ENCODE measurements at regions not wholly inside any gene's neighbourhood (a gene's known extent, or its start where the extent isn't known, plus 50 kb on each side); places are given as distances from the start of the nearest gene placed in this dataset.
"Not testable (repeated sequence)": the region's sequence is repeated elsewhere in the genome, so short reads cannot be mapped to it uniquely, and the experiment has no call there.

DNA sequence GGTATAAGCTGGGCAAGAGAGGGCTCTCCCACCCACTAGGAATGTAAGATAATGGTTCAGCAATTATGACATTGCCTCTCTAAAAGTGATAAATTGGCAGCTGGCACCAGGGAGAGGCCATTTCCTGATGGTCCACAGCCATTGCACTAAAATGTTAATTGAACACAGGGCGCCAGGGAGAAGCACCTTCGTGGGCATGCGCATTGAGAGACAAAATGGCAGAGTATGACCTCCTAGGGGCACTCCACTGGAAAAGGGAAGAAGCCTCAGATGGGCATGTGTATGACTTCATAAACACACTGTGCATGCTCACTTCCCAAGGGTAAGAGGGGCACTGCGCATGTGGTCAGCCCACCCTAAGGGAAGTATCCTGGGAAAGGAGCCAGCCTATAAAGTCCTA, 419.2 kb downstream of the AGTPBP1 start:
- Histone ChIP-seq H3K4me1 (ENCODE audit: control insufficient read depth in 2 of 2, insufficient read depth in 2 of 2, low read length in 1 of 2) (no peaks in the 10 kb centered on the region), H3K27me3 (ENCODE audit: control insufficient read depth in 1 of 2, insufficient read depth in 2 of 2, low read length in 2 of 2) (no peaks in the 10 kb centered on the region), H3K36me3 (ENCODE audit: control insufficient read depth in 2 of 2, insufficient read depth in 2 of 2, low read length in 1 of 2) (no peaks in the 10 kb centered on the region), H3K4me3 (ENCODE audit: low read depth in 1 of 2, low read length in 2 of 2) (no peak overlapping the region), H3K9me3 (ENCODE audit: control insufficient read depth in 2 of 2, insufficient read depth in 1 of 2, low read depth in 1 of 2, low read length in 1 of 2) (peaks cover 0 to 2% of the 10 kb centered on the region in 2 donors), H3K27ac (ENCODE audit: low read depth in 2 of 2, low read length in 1 of 2) (no peak overlapping the region)
- 72 to 94% methylated on average over 4 of the region's 4 CpGs for WGBS, 2 donors

DNA sequence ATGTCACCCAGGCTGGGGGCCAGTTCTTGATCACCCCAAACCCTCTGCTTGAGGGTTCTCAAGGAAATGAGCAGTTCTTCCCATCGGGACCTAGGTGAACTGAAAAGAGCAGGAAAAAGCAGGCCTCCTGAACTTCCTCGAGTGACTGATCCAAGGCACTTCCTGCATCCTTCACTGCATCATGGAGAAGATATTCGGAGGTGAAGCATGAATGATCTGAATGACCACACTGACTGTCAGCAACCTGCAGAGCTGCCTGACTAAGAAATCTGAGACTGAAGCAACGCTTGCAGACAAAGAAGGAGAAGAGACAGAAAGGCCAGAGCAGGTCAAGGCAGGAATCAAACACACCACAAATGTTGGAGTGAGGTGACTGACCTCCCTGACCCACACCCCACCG, 420.2 kb downstream of the AGTPBP1 start:
- Histone ChIP-seq H3K4me1 (ENCODE audit: control insufficient read depth in 2 of 2, insufficient read depth in 2 of 2, low read length in 1 of 2) (no peaks in the 10 kb centered on the region), H3K4me3 (ENCODE audit: low read depth in 1 of 2, low read length in 2 of 2) (no peak overlapping the region), H3K9me3 (ENCODE audit: control insufficient read depth in 2 of 2, insufficient read depth in 1 of 2, low read depth in 1 of 2, low read length in 1 of 2) (peaks cover 0 to 5% of the 10 kb centered on the region in 2 donors), H3K36me3 (ENCODE audit: control insufficient read depth in 2 of 2, insufficient read depth in 2 of 2, low read length in 1 of 2) (no peaks in the 10 kb centered on the region), H3K27ac (ENCODE audit: low read depth in 2 of 2, low read length in 1 of 2) (no peak overlapping the region), H3K27me3 (ENCODE audit: control insufficient read depth in 1 of 2, insufficient read depth in 2 of 2, low read length in 2 of 2) (no peaks in the 10 kb centered on the region)
- WGBS, 2 donors, result 79 to 84% methylated on average over 5 of the region's 5 CpGs

DNA sequence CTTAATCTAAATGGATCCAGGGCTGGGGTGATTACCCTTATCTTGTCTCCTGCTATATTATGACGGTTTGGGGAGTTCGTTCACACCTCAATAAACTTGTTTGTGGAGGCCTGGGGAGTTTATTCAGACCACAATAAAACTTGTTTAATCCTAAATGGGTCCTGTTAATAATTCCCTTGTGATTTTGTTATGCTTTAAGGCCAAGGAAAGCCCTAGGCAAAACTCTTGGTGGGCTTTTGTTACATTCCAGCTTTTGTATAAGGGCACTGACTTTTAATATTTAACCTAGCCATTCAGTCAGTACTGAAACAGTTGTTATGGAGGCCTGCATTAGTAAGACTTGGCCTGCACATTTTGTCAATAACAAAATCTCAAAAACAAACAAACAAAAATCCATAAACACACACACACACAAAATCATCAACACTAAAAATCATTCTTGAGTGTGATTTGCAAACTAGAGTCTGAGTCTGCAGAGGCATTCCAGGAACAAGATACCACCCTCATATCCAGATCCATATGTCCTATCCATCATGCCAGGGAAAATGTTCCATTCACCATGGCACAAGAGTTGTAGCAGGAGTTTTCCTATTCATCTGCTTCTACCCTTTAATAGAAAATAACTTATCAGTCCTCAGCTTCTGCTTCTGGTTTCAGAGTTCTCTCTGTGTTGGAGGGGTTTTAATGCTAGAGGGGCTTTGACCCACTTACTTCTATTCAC, 421.7 kb downstream of the AGTPBP1 start:
- Histone ChIP-seq H3K36me3 (ENCODE audit: control insufficient read depth in 2 of 2, insufficient read depth in 2 of 2, low read length in 1 of 2) (no peaks in the 10 kb centered on the region), H3K4me1 (ENCODE audit: control insufficient read depth in 2 of 2, insufficient read depth in 2 of 2, low read length in 1 of 2) (no peaks in the 10 kb centered on the region), H3K9me3 (ENCODE audit: control insufficient read depth in 2 of 2, insufficient read depth in 1 of 2, low read depth in 1 of 2, low read length in 1 of 2) (peaks cover 0 to 5% of the 10 kb centered on the region in 2 donors), H3K27ac (ENCODE audit: low read depth in 2 of 2, low read length in 1 of 2) (no peak overlapping the region), H3K4me3 (ENCODE audit: low read depth in 1 of 2, low read length in 2 of 2) (no peak overlapping the region), H3K27me3 (ENCODE audit: control insufficient read depth in 1 of 2, insufficient read depth in 2 of 2, low read length in 2 of 2) (no peaks in the 10 kb centered on the region)
- 89 to 90% methylated on average over 2 of the region's 2 CpGs for WGBS, 2 donors

DNA sequence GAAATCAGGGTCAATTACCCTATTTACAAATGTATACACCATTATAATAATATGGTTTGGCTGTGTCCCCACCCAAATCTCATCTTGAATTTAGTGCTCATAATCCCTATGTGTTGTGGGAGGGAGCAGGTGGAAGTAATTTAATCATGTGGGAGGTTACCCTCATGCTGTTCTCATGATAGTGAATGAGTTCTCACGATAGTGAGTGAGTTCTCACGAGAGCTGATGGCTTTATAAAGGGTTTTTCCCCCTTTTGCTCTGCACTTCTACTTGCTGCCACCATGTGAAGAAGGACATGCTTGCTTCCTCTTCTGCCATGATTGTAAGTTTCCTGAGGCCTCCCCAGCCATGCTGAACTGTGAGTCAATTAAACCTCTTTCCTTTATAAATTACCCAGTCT, 426.2 kb downstream of the AGTPBP1 start:
- H3K36me3 ChIP-seq (ENCODE audit: control insufficient read depth in 2 of 2, insufficient read depth in 2 of 2, low read length in 1 of 2); H3K27ac ChIP-seq (ENCODE audit: low read depth in 2 of 2, low read length in 1 of 2); H3K4me3 ChIP-seq (ENCODE audit: low read depth in 1 of 2, low read length in 2 of 2); H3K4me1 ChIP-seq (ENCODE audit: control insufficient read depth in 2 of 2, insufficient read depth in 2 of 2, low read length in 1 of 2); H3K27me3 ChIP-seq (ENCODE audit: control insufficient read depth in 1 of 2, insufficient read depth in 2 of 2, low read length in 2 of 2); H3K9me3 ChIP-seq (ENCODE audit: control insufficient read depth in 2 of 2, insufficient read depth in 1 of 2, low read depth in 1 of 2, low read length in 1 of 2): not testable (repeated sequence)
- WGBS, 2 donors, result 87 to 92% methylated on average over 2 of the region's 2 CpGs

DNA sequence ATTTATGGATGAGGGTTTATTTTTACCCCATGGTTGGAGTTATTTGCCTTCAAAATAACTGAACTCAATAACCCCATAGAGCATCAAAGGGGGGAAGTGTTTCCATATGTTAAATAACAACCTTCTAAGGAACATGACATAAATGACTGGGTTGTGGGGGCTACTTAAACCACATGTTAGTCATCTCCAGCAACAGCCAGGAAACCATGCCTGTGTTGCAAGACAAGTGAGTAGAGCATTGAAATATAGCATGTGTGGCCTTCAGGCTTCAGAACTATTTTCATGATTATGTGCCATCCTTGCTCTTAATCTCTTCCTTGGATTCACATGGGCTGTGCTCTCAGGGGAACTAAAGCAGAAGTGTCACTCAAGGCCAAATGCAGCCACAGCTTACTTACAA, 431.2 kb downstream of the AGTPBP1 start:
- Histone ChIP-seq H3K4me1 (ENCODE audit: control insufficient read depth in 2 of 2, insufficient read depth in 2 of 2, low read length in 1 of 2) (no peaks in the 10 kb centered on the region), H3K4me3 (ENCODE audit: low read depth in 1 of 2, low read length in 2 of 2) (no peak overlapping the region), H3K27ac (ENCODE audit: low read depth in 2 of 2, low read length in 1 of 2) (no peak overlapping the region), H3K27me3 (ENCODE audit: control insufficient read depth in 1 of 2, insufficient read depth in 2 of 2, low read length in 2 of 2) (no peaks in the 10 kb centered on the region), H3K9me3 (ENCODE audit: control insufficient read depth in 2 of 2, insufficient read depth in 1 of 2, low read depth in 1 of 2, low read length in 1 of 2) (peaks cover 2 to 4% of the 10 kb centered on the region in 2 donors), H3K36me3 (ENCODE audit: control insufficient read depth in 2 of 2, insufficient read depth in 2 of 2, low read length in 1 of 2) (no peaks in the 10 kb centered on the region)

- Histone ChIP-seq H3K27ac (ENCODE audit: low read depth in 2 of 2, low read length in 1 of 2) (no peak overlapping the region), H3K4me1 (ENCODE audit: control insufficient read depth in 2 of 2, insufficient read depth in 2 of 2, low read length in 1 of 2) (no peaks in the 10 kb centered on the region), H3K4me3 (ENCODE audit: low read depth in 1 of 2, low read length in 2 of 2) (no peak overlapping the region), H3K36me3 (ENCODE audit: control insufficient read depth in 2 of 2, insufficient read depth in 2 of 2, low read length in 1 of 2) (no peaks in the 10 kb centered on the region), H3K9me3 (ENCODE audit: control insufficient read depth in 2 of 2, insufficient read depth in 1 of 2, low read depth in 1 of 2, low read length in 1 of 2) (no peaks in the 10 kb centered on the region), H3K27me3 (ENCODE audit: control insufficient read depth in 1 of 2, insufficient read depth in 2 of 2, low read length in 2 of 2) (no peaks in the 10 kb centered on the region)
- WGBS, 2 donors, result 74 to 76% methylated on average over 4 of the region's 4 CpGs
Measured at GRCh38 chr9:85303757-85304134, 438.0 kb downstream of the AGTPBP1 start.

GRCh38 chr9:85302938-85303756, 438.6 kb downstream of the AGTPBP1 start:
- no peak overlapping the region for H3K4me3 ChIP-seq (ENCODE audit: low read depth in 1 of 2, low read length in 2 of 2)
- H3K27ac ChIP-seq (ENCODE audit: low read depth in 2 of 2, low read length in 1 of 2), result no peak overlapping the region
- peaks cover 0 to 2% of the 10 kb centered on the region in 2 donors for H3K9me3 ChIP-seq (ENCODE audit: control insufficient read depth in 2 of 2, insufficient read depth in 1 of 2, low read depth in 1 of 2, low read length in 1 of 2)
- no peaks in the 10 kb centered on the region for H3K4me1 ChIP-seq (ENCODE audit: control insufficient read depth in 2 of 2, insufficient read depth in 2 of 2, low read length in 1 of 2)
- H3K27me3 ChIP-seq (ENCODE audit: control insufficient read depth in 1 of 2, insufficient read depth in 2 of 2, low read length in 2 of 2), result no peaks in the 10 kb centered on the region
- WGBS, 2 donors, result 72 to 76% methylated on average over 7 of the region's 7 CpGs
- no peaks in the 10 kb centered on the region for H3K36me3 ChIP-seq (ENCODE audit: control insufficient read depth in 2 of 2, insufficient read depth in 2 of 2, low read length in 1 of 2)

- no peak overlapping the region for H3K4me3 ChIP-seq (ENCODE audit: low read depth in 1 of 2, low read length in 2 of 2)
- no peaks in the 10 kb centered on the region for H3K27me3 ChIP-seq (ENCODE audit: control insufficient read depth in 1 of 2, insufficient read depth in 2 of 2, low read length in 2 of 2)
- H3K27ac ChIP-seq (ENCODE audit: low read depth in 2 of 2, low read length in 1 of 2), result no peak overlapping the region
- no peaks in the 10 kb centered on the region for H3K36me3 ChIP-seq (ENCODE audit: control insufficient read depth in 2 of 2, insufficient read depth in 2 of 2, low read length in 1 of 2)
- no peaks in the 10 kb centered on the region for H3K4me1 ChIP-seq (ENCODE audit: control insufficient read depth in 2 of 2, insufficient read depth in 2 of 2, low read length in 1 of 2)
- H3K9me3 ChIP-seq (ENCODE audit: control insufficient read depth in 2 of 2, insufficient read depth in 1 of 2, low read depth in 1 of 2, low read length in 1 of 2), result peaks cover 0 to 7% of the 10 kb centered on the region in 2 donors
- WGBS, 2 donors, result 74 to 80% methylated on average over 4 of the region's 4 CpGs
Measured at GRCh38 chr9:85298499-85298898, 443.3 kb downstream of the AGTPBP1 start.

DNA sequence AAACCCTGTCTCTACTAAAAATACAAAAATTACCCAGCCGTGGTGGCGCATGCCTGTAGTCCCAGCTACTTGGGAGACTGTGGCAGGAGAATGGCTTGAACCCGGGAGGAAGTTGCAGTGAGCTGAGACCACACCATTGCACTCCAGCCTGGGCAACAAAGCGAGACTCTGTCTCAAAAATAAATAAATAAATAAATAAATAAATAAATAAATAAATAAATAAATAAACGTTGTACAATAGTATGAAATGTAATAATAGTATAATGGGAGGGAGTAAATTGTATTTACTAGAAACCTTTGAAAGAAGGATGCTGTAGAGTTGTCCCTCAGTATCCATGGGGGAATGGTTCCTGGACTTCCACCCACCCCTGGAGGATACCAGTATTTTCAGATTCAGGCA, 446.5 kb downstream of the AGTPBP1 start:
- H3K4me1 ChIP-seq (ENCODE audit: control insufficient read depth in 2 of 2, insufficient read depth in 2 of 2, low read length in 1 of 2); H3K36me3 ChIP-seq (ENCODE audit: control insufficient read depth in 2 of 2, insufficient read depth in 2 of 2, low read length in 1 of 2); H3K27ac ChIP-seq (ENCODE audit: low read depth in 2 of 2, low read length in 1 of 2); H3K4me3 ChIP-seq (ENCODE audit: low read depth in 1 of 2, low read length in 2 of 2); H3K27me3 ChIP-seq (ENCODE audit: control insufficient read depth in 1 of 2, insufficient read depth in 2 of 2, low read length in 2 of 2); H3K9me3 ChIP-seq (ENCODE audit: control insufficient read depth in 2 of 2, insufficient read depth in 1 of 2, low read depth in 1 of 2, low read length in 1 of 2): not testable (repeated sequence)
- 68 to 90% methylated on average over 5 of the region's 5 CpGs for WGBS, 2 donors

DNA sequence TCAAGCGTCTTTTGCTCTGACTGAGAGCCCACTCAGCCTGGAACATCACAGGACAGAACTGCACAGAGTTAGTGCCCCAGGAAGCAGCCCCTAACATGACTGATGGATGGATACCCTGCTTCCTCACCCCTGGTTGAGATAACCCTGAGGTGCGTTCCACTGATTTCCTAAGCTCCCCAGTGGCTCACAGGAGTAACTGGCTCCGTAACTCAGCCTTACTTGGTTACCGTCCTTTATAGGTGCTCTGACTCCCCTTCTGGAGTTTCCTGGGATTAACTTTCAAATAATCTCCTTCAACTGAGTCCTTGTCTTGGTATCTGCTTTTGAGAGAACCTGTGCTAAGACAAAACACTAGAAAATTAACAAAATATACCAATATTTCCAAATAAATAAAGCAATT, 449.5 kb downstream of the AGTPBP1 start:
- H3K9me3 ChIP-seq (ENCODE audit: control insufficient read depth in 2 of 2, insufficient read depth in 1 of 2, low read depth in 1 of 2, low read length in 1 of 2), result no peaks in the 10 kb centered on the region
- WGBS, 2 donors, result 78 to 80% methylated on average over 4 of the region's 4 CpGs
- no peaks in the 10 kb centered on the region for H3K27me3 ChIP-seq (ENCODE audit: control insufficient read depth in 1 of 2, insufficient read depth in 2 of 2, low read length in 2 of 2)
- H3K36me3 ChIP-seq (ENCODE audit: control insufficient read depth in 2 of 2, insufficient read depth in 2 of 2, low read length in 1 of 2), result no peaks in the 10 kb centered on the region
- no peak overlapping the region for H3K4me3 ChIP-seq (ENCODE audit: low read depth in 1 of 2, low read length in 2 of 2)
- no peak overlapping the region for H3K27ac ChIP-seq (ENCODE audit: low read depth in 2 of 2, low read length in 1 of 2)
- H3K4me1 ChIP-seq (ENCODE audit: control insufficient read depth in 2 of 2, insufficient read depth in 2 of 2, low read length in 1 of 2), result no peaks in the 10 kb centered on the region
